HEK293 (cell line): ENCODE measurements at regions not wholly inside any gene's neighbourhood (a gene's known extent, or its start where the extent isn't known, plus 50 kb on each side); places are given as distances from the start of the nearest gene placed in this dataset.

ENCODE experiments used
- BCL11A ChIP-seq: fragments of 450-650 bp; formaldehyde crosslinking; IDR thresholded peaks from 2 replicates; pipeline ENCODE4 v1.5.1; 2016; ENCODE audit warnings: low read depth, missing biosample characterization, missing genetic modification characterization
- CTCF ChIP-seq: fragments of 450-650 bp; formaldehyde crosslinking; IDR thresholded peaks from 2 replicates; pipeline ENCODE4 v1.5.1; 2016; ENCODE audit warnings: missing biosample characterization, missing genetic modification characterization
- PBX3 ChIP-seq: sonication (generic); formaldehyde crosslinking; IDR thresholded peaks from 2 replicates; pipeline ENCODE4 v1.8.1; 2022; ENCODE audit warnings: mild to moderate bottlenecking, moderate library complexity, missing genetic modification reagents
- PRDM1 ChIP-seq: fragments of 450-650 bp; formaldehyde crosslinking; IDR thresholded peaks from 2 replicates; pipeline ENCODE4; 2016; ENCODE audit warnings: missing biosample characterization, missing genetic modification characterization
- REST ChIP-seq: fragments of 450-650 bp; formaldehyde crosslinking; IDR thresholded peaks from 2 replicates; pipeline ENCODE4 v1.5.1; 2016; ENCODE audit warnings: missing biosample characterization, missing genetic modification characterization
- TCF7L2 ChIP-seq: IDR thresholded peaks from 2 replicates; pipeline ENCODE4 v1.6.1; 2011; ENCODE audit warnings: low read depth, mild to moderate bottlenecking, inconsistent platforms, low read length, moderate library complexity, borderline replicate concordance
- ZBTB26 ChIP-seq: fragments of 450-650 bp; formaldehyde crosslinking; optimal IDR thresholded peaks from 2 replicates; pipeline ENCODE3; 2016; ENCODE audit warnings: missing biosample characterization, mild to moderate bottlenecking, missing genetic modification characterization
- ZNF155 ChIP-seq: fragments of 450-650 bp; formaldehyde crosslinking; IDR thresholded peaks from 2 replicates; pipeline ENCODE4 v1.5.1; 2016; ENCODE audit warnings: missing biosample characterization, missing genetic modification characterization
- ZNF211 ChIP-seq: fragments of 450-650 bp; formaldehyde crosslinking; IDR thresholded peaks from 2 replicates; pipeline ENCODE4 v1.5.1; 2016; ENCODE audit warnings: low read depth, missing biosample characterization, missing genetic modification characterization
- ZNF335 ChIP-seq: fragments of 450-650 bp; formaldehyde crosslinking; conservative IDR thresholded peaks from 2 replicates; pipeline ENCODE4 v1.5.1; 2016; ENCODE audit warnings: missing biosample characterization, missing genetic modification characterization
- ZNF629 ChIP-seq: fragments of 450-650 bp; formaldehyde crosslinking; IDR thresholded peaks from 2 replicates; pipeline ENCODE4 v1.5.1; 2017; ENCODE audit warnings: missing biosample characterization, missing genetic modification characterization
- ZNF777 ChIP-seq: fragments of 450-650 bp; formaldehyde crosslinking; IDR thresholded peaks from 2 replicates; pipeline ENCODE4 v1.5.1; 2017; ENCODE audit warnings: missing biosample characterization, missing genetic modification characterization, borderline replicate concordance
- ZSCAN18 ChIP-seq: fragments of 450-650 bp; formaldehyde crosslinking; IDR thresholded peaks from 2 replicates; pipeline ENCODE4 v1.5.1; 2016; ENCODE audit warnings: missing biosample characterization, missing genetic modification characterization
- ZSCAN5A ChIP-seq: fragments of 450-650 bp; formaldehyde crosslinking; IDR thresholded peaks from 2 replicates; pipeline ENCODE4 v1.5.1; 2016; ENCODE audit warnings: missing biosample characterization, missing genetic modification characterization

- TF ChIP-seq ZBTB26 (no peak), ZNF155 (tag by site-specific recombination) (no peak), CTCF (tag by site-specific recombination) (no peak), TCF7L2 (no peak), ZNF335 (tag by site-specific recombination) (no peak), REST (tag by site-specific recombination) (no peak), ZNF777 (tag by site-specific recombination) (no peak), ZSCAN5A (tag by site-specific recombination) (no peak), ZNF629 (tag by site-specific recombination) (no peak), PRDM1 (tag by site-specific recombination) (no peak), ZSCAN18 (tag by site-specific recombination) (no peak), BCL11A (no peak), ZNF211 (tag by site-specific recombination) (no peak), PBX3 (CRISPR knock-in tag) (no peak)
Observed at GRCh38 chr14:41362139-41362538, 244.5 kb upstream of the LRFN5 start.
